Neuronal stem cell (in vitro differentiated cells): ENCODE measurements at regions not wholly inside any gene's neighbourhood (a gene's known extent, or its start where the extent isn't known, plus 50 kb on each side); places are given as distances from the start of the nearest gene placed in this dataset.

Experiments used
- DNase-seq: peaks from one replicate; pipeline ENCODE4 v3.0.0-alpha.2; 2013; ENCODE audit warnings: low spot score
- H2AFZ ChIP-seq: one replicate; pipeline ENCODE4 v1.6.1; 2013; ENCODE audit warnings: mild to moderate bottlenecking, low read length, inconsistent platforms
- H2AK5ac ChIP-seq: 2 replicates; pipeline ENCODE4 v1.6.1; 2013; ENCODE audit warnings: low read depth, mild to moderate bottlenecking, inconsistent platforms, low read length, moderate library complexity, mixed read lengths
- H2BK120ac ChIP-seq: 2 replicates; pipeline ENCODE4 v1.6.1; 2013; ENCODE audit warnings: low read depth, mild to moderate bottlenecking, inconsistent platforms, low read length, moderate library complexity, mixed read lengths
- H2BK12ac ChIP-seq: one replicate; pipeline ENCODE4 v1.6.1; 2013; ENCODE audit warnings: low read length, inconsistent platforms
- H2BK15ac ChIP-seq: 2 replicates; pipeline ENCODE4 v1.6.1; 2013; ENCODE audit warnings: mild to moderate bottlenecking, low read length, inconsistent platforms, mixed read lengths
- H2BK5ac ChIP-seq: one replicate; pipeline ENCODE4 v1.6.1; 2013; ENCODE audit warnings: inconsistent platforms, mild to moderate bottlenecking, low read length, moderate library complexity
- H3K14ac ChIP-seq: one replicate; pipeline ENCODE4 v1.6.1; 2013; ENCODE audit warnings: low read length, inconsistent platforms
- H3K18ac ChIP-seq: 2 replicates; pipeline ENCODE4 v1.6.1; 2013; ENCODE audit warnings: low read length, inconsistent platforms
- H3K23ac ChIP-seq: 2 replicates; pipeline ENCODE4 v1.6.1; 2013; ENCODE audit warnings: low read depth, mild to moderate bottlenecking, mixed read lengths, low read length, inconsistent platforms; ENCODE audit not compliant: poor library complexity
- H3K27ac ChIP-seq: replicated peaks from 3 replicates; pipeline ENCODE4 v1.5.1; 2013; ENCODE audit warnings: low read length, inconsistent platforms
- H3K27me3 ChIP-seq, 3 experiments: 2 replicates each; pipeline ENCODE4 v1.6.1; 2013; ENCODE audit warnings: low read length in 3 of 3, mild to moderate bottlenecking in 2 of 3, inconsistent platforms in 1 of 3, low read depth in 1 of 3, mixed read lengths in 1 of 3, moderate library complexity in 1 of 3; ENCODE audit not compliant: control insufficient read depth in 3 of 3, insufficient read depth in 3 of 3
- H3K36me3 ChIP-seq, 2 donors: replicated peaks in 1 of 2; 2 replicates each; pipeline ENCODE4 v1.6.1; 2013; ENCODE audit warnings: low read length in 2 of 2; ENCODE audit not compliant: control insufficient read depth in 2 of 2, insufficient read depth in 2 of 2
- H3K4ac ChIP-seq: 2 replicates; pipeline ENCODE4 v1.6.1; 2013; ENCODE audit warnings: inconsistent platforms, mild to moderate bottlenecking, low read length, moderate library complexity
- H3K4me1 ChIP-seq, 2 donors: 1 replicate in 1 of 2; 2 replicates in 1 of 2; pipeline ENCODE4 v1.6.1; 2013; ENCODE audit warnings: low read length in 2 of 2, low read depth in 1 of 2; ENCODE audit not compliant: control insufficient read depth in 2 of 2, insufficient read depth in 1 of 2
- H3K4me2 ChIP-seq: one replicate; pipeline ENCODE4 v1.6.1; 2013; ENCODE audit warnings: mild to moderate bottlenecking, low read length, inconsistent platforms; ENCODE audit not compliant: insufficient read depth, poor library complexity, severe bottlenecking
- H3K4me3 ChIP-seq, 2 donors: 2 replicates each; pipeline ENCODE4 v1.5.1; 2013; ENCODE audit warnings: low read length in 2 of 2, mild to moderate bottlenecking in 2 of 2, inconsistent platforms in 1 of 2, moderate library complexity in 1 of 2
- H3K79me1 ChIP-seq: one replicate; pipeline ENCODE4 v1.6.1; 2013; ENCODE audit warnings: low read depth, mild to moderate bottlenecking, inconsistent platforms, low read length, moderate library complexity
- H3K9ac ChIP-seq: one replicate; pipeline ENCODE4 v1.6.1; 2013; ENCODE audit warnings: mild to moderate bottlenecking, low read depth, low read length, inconsistent platforms; ENCODE audit not compliant: poor library complexity
- H3K9me3 ChIP-seq, 2 donors: replicated peaks in 1 of 2; 2 replicates each; pipeline versions ENCODE3 to v1.6.1; 2013; ENCODE audit warnings: low read length in 2 of 2, mild to moderate bottlenecking in 2 of 2, inconsistent platforms in 1 of 2, low read depth in 1 of 2, mixed read lengths in 1 of 2, moderate library complexity in 1 of 2; ENCODE audit not compliant: control insufficient read depth in 2 of 2, insufficient read depth in 1 of 2
- H4K8ac ChIP-seq: one replicate; pipeline ENCODE4 v1.6.1; 2013; ENCODE audit warnings: low read depth, mild to moderate bottlenecking, inconsistent platforms, low read length, moderate library complexity
- H4K91ac ChIP-seq: one replicate; pipeline ENCODE4 v1.6.1; 2013; ENCODE audit warnings: low read length, low read depth, mild to moderate bottlenecking, inconsistent platforms; ENCODE audit not compliant: poor library complexity
- WGBS, 2 donors: extraction: QIAGEN DNeasy Blood & Tissue Kit; methylation state at CpG; one replicate each; pipeline ENCODE4 v1.1.7; 2013; ENCODE audit warnings: missing lambda C conversion rate in 2 of 2, mixed read lengths in 1 of 2; ENCODE audit not compliant: insufficient read length in 2 of 2, insufficient replicate concordance in 1 of 2; ENCODE audit errors: extremely low coverage in 2 of 2; 5-methylcytosine and 5-hydroxymethylcytosine counted together

DNA sequence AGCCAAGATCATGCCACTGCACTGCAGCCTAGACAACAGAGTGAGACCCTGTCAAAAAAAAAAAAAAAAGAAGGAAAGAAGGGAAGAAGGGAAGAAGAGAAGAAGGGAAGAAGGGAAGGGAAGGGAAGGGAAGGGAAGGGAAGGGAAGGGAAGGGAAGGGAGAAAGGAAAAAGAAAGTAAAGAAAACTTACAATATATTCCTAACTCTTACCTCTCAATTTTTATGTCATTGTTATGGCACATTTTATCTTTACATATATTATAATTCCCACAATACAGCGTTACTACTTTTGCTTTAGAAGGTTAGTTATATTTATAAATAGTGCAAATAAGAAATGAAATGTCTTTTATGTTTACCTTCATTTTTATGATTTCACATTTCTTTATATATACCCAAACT, 358.7 kb downstream of the HHIPL2 start:
- Histone ChIP-seq H3K14ac (no peak overlapping the region), H2BK120ac (no peak overlapping the region), H4K8ac (no peak overlapping the region), H3K9ac (no peak overlapping the region), H2BK5ac (no peak overlapping the region), H3K4me2 (no peak overlapping the region), H3K27ac (no peak overlapping the region), H3K79me1 (no peaks in the 10 kb centered on the region), H2AK5ac (no peak overlapping the region), H4K91ac (no peak overlapping the region), H3K4me1 (no peaks in the 10 kb centered on the region), H3K4me3 (no peak overlapping the region), H3K9me3 (no peaks in the 10 kb centered on the region), H3K18ac (no peak overlapping the region), H3K36me3 (no peaks in the 10 kb centered on the region), H2BK12ac (no peak overlapping the region), H2AFZ (no peak overlapping the region), H3K23ac (no peak overlapping the region), H3K4ac (no peak overlapping the region), H2BK15ac (no peak overlapping the region), H3K27me3 (no peaks in the 10 kb centered on the region)
- no CpG with 5 or more reads among the region's 1 CpG for WGBS, 2 donors
- no peak for DNase-seq

- H2BK120ac ChIP-seq, result no peak overlapping the region
- no peak overlapping the region for H4K8ac ChIP-seq
- no peak overlapping the region for H3K4ac ChIP-seq
- H3K36me3 ChIP-seq, result no peaks in the 10 kb centered on the region
- H2AK5ac ChIP-seq, result no peak overlapping the region
- no peak overlapping the region for H3K14ac ChIP-seq
- H2BK15ac ChIP-seq, result no peak overlapping the region
- no peak overlapping the region for H2BK12ac ChIP-seq
- no peaks in the 10 kb centered on the region for H3K4me1 ChIP-seq
- H3K9ac ChIP-seq, result no peak overlapping the region
- no CpG with 5 or more reads among the region's 6 CpGs for WGBS, 2 donors
- H2AFZ ChIP-seq, result no peak overlapping the region
- H4K91ac ChIP-seq, result no peak overlapping the region
- H3K18ac ChIP-seq, result no peak overlapping the region
- H3K23ac ChIP-seq, result no peak overlapping the region
- no peak overlapping the region for H3K27ac ChIP-seq
- H3K27me3 ChIP-seq, result no peaks in the 10 kb centered on the region
- H3K4me2 ChIP-seq, result no peak overlapping the region
- no peak overlapping the region for H2BK5ac ChIP-seq
- no peak overlapping the region for H3K4me3 ChIP-seq
- H3K9me3 ChIP-seq, result no peaks in the 10 kb centered on the region
- H3K79me1 ChIP-seq, result no peaks in the 10 kb centered on the region
- no peak for DNase-seq
These were observed 360.2 kb downstream of the HHIPL2 start for GRCh38 chr1:222187566-222188332.

GRCh38 chr1:222182641-222183040, 365.3 kb downstream of the HHIPL2 start:
- Histone ChIP-seq H2BK12ac (no peak overlapping the region), H3K4me1 (no peaks in the 10 kb centered on the region), H3K9ac (no peak overlapping the region), H3K27me3 (no peaks in the 10 kb centered on the region), H3K14ac (no peak overlapping the region), H3K79me1 (no peaks in the 10 kb centered on the region), H2BK15ac (no peak overlapping the region), H2BK120ac (no peak overlapping the region), H2AFZ (no peak overlapping the region), H3K27ac (no peak overlapping the region), H3K23ac (no peak overlapping the region), H3K9me3 (no peaks in the 10 kb centered on the region), H3K4me2 (no peak overlapping the region), H3K18ac (no peak overlapping the region), H3K36me3 (no peaks in the 10 kb centered on the region), H4K8ac (no peak overlapping the region), H2BK5ac (no peak overlapping the region), H4K91ac (no peak overlapping the region), H3K4ac (no peak overlapping the region), H3K4me3 (no peak overlapping the region), H2AK5ac (no peak overlapping the region)
- DNase-seq, result no peak

GRCh38 chr1:222181191-222181590, 366.7 kb downstream of the HHIPL2 start:
- Histone ChIP-seq H2BK5ac (no peak overlapping the region), H3K36me3 (no peaks in the 10 kb centered on the region), H3K4me3 (no peak overlapping the region), H2AK5ac (no peak overlapping the region), H3K4me1 (no peaks in the 10 kb centered on the region), H3K23ac (no peak overlapping the region), H3K4me2 (no peak overlapping the region), H3K27me3 (no peaks in the 10 kb centered on the region), H3K4ac (no peak overlapping the region), H3K14ac (no peak overlapping the region), H3K27ac (no peak overlapping the region), H2BK12ac (no peak overlapping the region), H2AFZ (no peak overlapping the region), H4K91ac (no peak overlapping the region), H3K9ac (no peak overlapping the region), H4K8ac (no peak overlapping the region), H2BK15ac (no peak overlapping the region), H3K18ac (no peak overlapping the region), H3K79me1 (no peaks in the 10 kb centered on the region), H2BK120ac (no peak overlapping the region), H3K9me3 (no peaks in the 10 kb centered on the region)
- no CpG with 5 or more reads among the region's 1 CpG for WGBS, 2 donors
- no peak for DNase-seq
